SU-DHL-6 (cell line): ENCODE measurements at regions not wholly inside any gene's neighbourhood (a gene's known extent, or its start where the extent isn't known, plus 50 kb on each side); places are given as distances from the start of the nearest gene placed in this dataset.

Source experiments
- CTCF ChIP-seq: fragments of 200-600 bp; sonication (generic); IDR thresholded peaks from one replicate; pipeline ENCODE4 v1.5.1; 2017; ENCODE audit warnings: antibody characterized with exemption, mild to moderate bottlenecking, low read length, moderate library complexity; ENCODE audit not compliant: insufficient read depth, poor library complexity, severe bottlenecking
- EZH2phosphoT487 ChIP-seq: fragments of 200-600 bp; sonication (generic), shearing (Covaris generic); conservative IDR thresholded peaks from 2 replicates; pipeline ENCODE4 v1.6.1; 2018; ENCODE audit warnings: mild to moderate bottlenecking, antibody characterized with exemption, low read length, moderate library complexity, mixed read lengths

GRCh38 chr18:78292618-78293380, 686.8 kb upstream of the SALL3 start:
- TF ChIP-seq CTCF (no peak), EZH2phosphoT487 (no peak)
